ENCODE measurements at regions not wholly inside any gene's neighbourhood (a gene's known extent, or its start where the extent isn't known, plus 50 kb on each side); places are given as distances from the start of the nearest gene placed in this dataset.
A peak's percentile ranks its signal among the peaks of the same experiment; 100 is the strongest.

DNA sequence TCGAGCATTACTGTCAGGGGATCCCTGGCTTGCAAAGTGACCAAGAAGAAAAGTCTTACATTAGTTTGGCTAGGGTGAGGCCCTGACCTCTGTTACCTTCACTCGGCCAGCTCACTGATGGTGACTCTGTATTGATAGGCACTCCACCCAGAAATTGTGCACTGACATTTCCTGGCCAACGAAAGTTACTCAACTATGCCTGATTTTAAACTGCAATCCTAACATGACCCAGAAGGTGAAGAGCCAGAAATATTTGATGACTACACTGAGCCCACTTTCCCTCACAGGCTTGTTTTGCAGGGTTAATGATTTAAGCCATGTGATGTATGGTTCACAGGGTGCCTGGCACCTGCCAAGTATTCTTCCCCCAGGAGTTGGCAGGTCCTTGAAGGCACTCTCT is 208.2 kb upstream of the MAF start:
- no peak for DNase-seq

DNA sequence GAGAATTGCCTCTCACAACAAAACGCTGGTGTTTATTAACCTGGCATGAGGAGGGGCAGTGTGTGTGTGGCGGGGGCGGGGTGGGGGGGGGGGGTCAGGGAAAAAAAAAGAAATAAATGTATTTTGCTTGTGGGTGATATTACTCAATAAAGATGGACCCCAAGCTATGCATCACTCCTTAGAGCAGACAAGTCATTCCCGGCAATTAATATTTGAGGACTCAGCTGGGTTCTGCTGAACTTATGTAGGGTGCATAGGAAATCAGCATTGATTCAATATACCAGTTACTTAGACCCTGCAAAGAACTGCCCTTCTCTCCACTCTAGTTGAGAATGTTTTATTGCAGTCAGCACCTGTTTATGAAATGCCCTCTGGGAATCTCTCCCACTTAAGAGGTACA is 206.2 kb upstream of the MAF start:
- no peak for DNase-seq

DNA sequence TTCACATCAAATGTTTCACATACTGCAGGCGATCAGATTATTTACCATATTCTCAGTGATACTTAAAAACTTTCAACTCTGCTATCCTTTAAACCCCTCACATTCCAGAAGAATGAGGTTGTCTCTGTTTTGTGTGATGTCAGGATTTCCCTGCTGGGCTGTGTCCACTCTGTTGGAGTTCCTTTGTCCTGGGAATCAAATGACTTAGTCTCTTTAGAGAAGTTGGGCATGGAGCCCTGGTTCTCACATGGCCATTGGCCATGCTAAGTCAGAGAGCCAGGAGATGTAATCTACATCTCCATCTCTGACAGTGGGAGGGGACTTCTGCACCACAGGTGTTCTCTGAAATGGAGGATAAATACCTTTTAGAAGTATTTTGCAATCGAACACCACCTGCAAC is 205.1 kb upstream of the MAF start:
- DNase-seq: no peak

DNA sequence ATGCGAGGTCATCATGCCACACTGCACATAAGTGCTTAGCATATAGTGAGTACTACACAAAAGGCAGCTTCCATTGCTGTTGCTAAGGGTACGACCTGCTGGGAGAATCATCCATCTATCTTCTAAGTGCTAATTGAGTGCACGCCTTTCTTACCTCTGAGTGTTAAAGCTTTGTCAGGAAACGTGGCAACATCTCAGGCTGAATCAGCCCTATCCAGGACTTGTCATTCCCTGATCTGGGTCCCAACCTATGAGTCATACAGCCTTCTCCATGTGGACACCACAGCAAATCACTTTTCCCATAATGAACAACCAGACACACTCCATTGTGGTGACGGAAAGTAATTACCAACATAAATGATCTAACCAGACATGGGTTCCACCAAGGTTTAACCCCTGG is 201.1 kb upstream of the MAF start:
- DNase-seq: no peak

DNA sequence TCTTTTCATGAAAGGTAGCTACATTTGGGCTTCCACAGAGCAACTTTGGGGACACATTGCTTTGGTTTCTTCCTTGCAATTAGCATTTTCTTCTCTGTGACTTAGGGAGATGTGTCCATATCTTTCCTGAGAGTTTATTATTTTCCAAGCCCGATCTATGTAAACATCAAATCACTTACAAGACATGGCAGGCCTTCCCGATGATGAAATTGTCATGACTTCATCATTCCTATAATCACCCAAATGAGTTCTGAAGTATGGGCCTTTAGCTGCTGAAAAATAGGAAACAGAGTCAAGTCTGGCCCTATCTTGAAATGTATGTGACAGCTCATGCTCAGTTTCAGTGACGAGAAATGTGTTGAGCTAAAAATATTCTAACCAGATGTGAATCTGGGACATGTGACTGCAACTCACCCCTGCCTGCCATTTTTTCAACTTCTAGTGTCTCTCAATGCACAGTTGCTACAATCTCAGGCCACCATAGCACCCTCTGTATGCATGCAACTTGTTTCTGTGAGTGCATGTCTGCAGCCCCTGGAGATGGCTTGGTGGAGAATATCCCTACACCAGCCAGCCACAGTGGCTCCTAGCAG is 199.6 kb upstream of the MAF start:
- DNase-seq: no peak

DNA sequence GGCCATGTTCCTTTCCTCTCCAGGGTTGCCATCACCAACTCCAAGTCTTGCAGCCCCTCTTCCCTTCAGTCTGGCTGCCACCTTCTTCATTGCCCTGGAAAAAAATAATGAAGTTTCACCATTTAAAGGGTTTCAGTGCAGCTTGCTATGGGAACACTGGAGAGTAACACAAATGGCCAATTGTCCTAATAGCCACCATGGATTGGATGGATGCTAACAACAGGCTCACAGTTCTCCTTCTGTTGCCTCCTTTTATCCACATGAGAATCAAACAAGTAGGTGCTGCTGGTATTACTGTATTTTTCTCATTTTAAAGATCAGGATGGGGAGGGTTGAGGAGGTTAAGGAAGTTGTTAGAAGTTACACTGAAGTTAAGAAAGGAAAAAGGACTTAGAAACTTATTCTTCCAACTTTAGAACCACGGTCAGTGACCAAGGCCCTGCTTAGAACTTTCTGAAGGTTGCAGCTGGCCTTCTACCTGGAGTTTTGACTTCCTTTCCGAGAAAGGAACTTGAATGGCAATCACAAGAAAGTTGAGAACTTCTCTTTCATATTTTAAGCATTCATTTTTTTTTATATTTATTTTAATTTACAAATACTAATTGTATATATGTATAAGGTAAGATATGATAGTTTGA is 198.0 kb upstream of the MAF start:
- DNase-seq: no peak

DNA sequence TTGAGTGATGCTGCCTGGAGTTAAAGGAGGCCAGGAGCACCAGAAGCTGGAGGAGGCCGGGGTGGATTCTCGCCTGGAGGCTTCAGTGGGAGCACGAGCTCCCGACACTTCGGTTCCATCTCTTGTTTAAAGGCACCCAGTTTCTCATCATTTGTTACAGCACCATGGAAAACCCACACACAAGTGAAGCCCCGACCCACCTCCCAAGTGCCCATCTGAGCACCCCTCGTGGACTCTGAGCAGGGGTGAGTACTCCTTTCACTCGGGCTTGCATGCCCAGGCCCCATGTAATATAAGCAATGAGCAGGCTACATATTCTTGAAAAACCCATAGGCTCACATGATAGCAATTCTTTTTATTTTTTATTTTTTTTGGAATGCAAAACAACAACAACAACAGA is 196.9 kb upstream of the MAF start:
- no peak for DNase-seq

DNA sequence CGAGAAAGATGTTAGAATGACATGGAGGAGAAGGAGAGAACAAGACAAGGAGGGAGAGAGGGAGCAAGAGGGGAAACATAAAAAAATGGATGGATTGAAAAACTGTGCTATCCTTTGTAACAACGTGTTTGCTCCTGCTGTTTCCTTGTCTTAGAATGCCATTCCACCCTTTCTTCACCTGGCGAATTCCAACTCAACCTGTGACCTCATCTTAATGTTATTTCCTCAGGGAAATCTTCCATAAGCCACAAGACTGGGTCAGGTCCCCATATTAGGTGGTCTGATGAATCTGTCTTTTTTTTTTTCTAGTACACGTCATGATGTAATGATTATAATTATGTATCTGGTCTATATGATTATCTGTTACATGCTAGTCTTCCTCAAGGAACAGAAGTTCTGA is 195.0 kb upstream of the MAF start:
- no peak for DNase-seq

DNA sequence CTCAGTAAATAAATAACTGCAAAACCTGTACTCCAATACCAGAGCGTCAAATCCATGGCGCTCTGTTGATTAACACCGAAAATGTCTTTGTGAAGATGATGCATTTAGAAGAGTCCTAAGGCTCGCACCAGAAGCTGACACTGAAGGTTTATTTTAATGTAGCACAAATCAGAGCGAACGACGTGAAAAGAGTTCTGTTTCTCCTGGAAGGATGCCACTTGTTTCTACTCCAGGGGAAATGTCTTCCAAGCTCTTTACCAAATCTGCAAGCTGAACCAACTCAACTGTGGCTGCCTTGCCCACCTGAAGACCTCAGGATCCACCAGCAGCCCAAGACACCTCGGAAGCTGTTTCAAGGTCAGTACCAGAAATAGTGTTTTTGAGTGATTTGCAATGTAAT is 194.4 kb upstream of the MAF start:
- DNase-seq: no peak

DNA sequence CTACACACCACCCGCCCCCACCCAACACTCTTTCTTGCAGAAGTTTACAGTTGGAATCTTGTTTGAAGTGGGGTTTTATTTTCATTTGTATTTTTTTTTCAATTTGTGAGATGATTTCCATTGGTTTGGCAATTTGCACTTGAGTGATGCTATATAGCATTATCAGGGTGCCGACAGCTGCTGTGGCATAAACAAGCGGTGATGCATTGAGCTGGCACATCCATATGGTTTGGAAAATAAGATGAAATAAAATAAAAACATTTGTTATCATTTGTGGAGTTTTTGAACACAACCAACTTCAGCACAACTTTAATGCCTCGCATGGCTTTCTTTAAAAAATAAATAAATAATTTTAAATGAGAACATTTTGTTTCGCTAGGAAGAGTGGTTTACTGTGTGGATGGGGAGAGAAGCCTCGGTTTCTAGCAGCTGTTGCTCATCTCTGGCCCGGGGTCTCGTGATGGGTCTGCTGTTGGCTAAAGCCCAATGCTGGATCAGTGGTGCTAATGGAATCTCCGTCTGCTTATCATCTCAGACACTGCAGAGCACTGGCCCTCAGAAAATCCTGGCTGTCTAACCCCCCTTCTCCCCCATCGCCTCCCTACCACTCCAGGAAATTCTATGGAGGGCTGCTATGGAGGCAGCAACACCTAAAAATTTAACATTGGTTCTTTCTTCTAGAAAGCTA is 192.3 kb upstream of the MAF start:
- no peak for DNase-seq

DNA sequence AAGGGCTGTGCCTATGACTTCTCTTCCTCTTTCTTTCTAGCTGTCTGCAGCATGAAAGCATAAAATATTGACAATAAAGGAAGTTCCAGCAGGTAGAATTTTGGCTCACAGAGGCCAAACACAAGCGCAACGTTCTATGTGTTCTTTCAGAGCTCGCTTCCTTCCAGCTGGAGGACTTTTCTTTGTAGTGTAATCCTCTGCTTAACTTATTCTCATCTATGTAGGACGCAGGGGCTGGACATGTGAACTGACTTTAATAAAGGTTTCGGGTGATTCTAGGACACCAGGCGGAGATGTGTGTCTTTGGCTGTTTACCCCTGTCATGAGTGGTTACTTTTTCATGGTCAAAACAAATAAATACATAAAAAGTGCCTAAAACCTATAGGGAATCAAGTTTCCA is 191.5 kb upstream of the MAF start:
- no peak for DNase-seq

DNA sequence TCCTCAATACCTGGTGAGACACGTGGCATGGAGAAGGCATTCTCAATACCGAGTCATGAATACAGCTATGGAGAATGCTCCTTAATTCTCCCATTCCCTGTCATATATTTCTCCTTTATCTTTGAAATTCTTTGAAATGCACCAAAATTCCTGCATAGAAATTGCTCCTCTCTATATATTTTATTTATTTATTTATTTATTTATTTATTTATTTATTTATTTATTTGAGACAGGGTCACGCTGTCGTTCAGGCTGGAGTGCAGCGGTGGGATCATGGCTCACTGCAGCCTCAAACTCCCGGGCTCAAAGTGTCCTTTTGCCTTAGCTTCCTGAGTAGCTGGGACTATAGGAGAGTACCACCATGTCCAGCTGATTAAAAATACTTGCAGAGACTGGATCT is 190.3 kb upstream of the MAF start:
- DNase-seq: no peak

DNA sequence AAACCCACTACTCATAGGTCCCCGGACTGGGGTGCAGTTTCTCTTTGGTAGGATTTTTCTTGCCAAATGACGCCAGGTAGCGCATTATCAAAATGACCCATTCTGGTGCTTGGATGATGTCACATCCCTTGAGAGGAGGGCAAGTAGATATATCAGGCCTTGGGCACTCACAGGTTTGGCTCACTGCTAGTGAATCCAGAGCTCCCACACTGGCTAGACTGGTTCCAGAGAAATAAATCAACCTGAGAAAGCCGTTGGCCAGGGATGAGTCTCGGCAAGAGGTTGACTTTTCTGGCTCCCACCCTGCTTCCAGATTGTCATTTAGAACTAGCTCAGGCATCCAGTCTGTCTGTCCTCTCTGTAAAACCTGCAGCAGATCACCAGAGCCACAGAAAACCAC is 188.4 kb upstream of the MAF start:
- no peak for DNase-seq

DNA sequence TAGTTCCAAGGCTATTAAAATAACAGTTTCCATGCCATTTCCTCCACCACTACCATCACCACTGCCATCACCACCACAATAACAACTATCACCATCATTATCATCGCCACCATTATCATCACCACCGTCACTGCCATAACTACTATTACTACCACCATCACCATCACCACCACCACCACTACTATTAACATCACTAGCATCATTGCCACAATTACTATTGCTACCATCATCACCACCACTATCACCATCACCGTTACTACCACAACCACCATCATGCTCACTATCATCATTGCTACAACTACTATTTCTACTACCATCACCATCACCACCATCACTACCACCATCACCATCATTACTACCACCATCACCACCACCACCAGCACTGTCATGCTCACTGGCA is 185.9 kb upstream of the MAF start:
- DNase-seq: no peak

DNA sequence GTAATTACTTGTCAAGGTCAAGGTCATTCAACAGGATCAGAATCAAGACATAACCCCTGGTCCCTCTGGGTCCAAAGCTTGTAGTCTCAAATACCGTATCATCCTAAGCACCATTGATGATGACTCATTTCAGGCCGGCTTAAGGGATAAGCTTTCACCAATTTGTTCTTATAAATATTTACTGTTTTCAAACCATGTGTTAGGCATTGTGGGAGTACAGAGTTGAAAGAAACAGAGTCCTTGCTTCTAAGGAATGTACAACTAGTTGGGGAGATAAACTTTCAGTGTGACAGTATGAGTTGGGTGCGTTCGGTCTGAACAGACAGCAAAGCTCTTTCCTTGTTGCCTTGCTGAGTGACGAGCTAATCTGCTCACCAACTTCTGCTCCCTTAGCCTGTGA is 183.5 kb upstream of the MAF start:
- no peak for DNase-seq

DNA sequence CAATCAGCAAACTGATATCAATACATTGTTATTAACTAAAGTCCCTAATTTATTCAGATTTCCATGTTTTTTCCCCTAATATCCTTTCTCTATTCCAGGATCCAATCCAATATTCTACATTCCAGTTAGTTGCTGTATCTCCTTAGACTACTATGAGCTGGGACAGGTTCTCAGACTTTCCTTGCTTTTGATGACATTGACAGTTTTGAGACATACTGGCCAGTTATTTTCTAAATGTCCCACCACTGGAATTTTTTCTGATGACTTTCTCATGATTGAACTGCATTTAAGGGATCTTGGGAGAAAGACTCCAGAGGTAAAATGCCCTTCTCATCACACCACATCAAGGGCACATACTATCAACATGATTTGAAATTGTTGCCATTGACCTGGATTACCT is 177.1 kb upstream of the MAF start:
- no peak for DNase-seq

DNA sequence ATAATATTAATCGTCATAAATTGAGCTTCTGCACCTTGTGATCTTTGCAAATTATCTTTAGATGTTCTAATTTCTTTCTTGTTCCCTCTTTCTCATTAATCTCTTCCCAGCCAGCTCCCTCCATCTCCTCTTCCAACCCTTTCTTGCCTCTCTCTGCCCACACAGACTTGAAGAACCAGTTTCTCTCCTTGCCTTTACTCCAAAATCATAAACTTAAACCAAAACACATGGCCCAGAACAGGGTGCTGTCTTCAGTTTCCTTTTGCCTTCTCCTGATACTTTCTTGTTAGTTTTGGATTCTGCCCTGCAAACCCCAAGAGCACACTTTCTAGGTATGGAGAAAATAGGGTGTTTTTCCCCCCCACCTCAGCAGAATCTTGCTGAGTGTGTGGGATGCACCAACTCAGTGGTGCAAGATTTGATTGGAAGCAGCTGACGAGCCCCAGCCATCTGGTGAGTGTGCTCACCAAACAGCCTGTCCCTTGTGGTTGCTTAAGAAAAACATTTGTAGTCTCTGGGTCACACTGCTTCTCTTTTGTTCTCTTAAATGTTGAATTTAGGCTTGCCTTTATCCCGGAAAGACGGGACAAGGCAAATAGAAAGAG is 175.8 kb upstream of the MAF start:
- no peak for DNase-seq

DNA sequence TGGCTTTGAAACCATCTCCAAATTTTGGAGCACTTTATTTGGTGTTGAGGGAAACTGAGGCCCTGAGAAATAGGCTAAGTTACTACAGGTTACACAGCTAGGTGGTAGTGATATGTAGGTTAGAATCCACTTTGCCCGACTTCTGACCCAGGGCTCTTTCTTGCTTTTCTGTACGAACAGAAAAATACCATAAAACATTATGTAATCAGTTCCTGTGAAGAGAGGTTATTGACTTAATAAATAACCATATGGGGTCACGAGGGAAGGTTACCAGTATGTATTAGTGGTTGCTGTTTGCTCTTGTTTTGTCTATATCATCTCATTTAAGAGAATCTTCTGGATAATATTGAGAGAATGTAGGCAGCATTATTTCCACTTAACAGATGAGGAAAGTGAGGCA is 172.2 kb upstream of the MAF start:
- no peak for DNase-seq

DNA sequence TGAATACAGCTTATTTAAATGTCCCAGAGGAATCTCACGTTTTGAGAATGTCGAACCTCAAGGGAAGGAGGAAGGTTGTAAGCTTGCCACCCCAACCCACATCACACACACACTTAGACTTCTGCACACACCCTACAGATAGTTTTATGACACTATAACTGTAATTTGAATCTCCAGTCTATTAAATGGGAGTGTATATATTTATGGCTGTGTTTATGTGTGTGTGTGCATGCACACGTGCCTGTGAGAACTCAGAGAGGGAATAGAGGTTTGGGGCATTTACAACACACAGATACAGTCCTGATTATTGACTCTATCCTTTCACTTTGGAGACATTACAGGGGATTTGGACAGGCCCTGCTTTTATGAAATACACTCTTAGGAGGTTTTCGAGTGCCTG is 171.5 kb upstream of the MAF start:
- DNase-seq: no peak

DNA sequence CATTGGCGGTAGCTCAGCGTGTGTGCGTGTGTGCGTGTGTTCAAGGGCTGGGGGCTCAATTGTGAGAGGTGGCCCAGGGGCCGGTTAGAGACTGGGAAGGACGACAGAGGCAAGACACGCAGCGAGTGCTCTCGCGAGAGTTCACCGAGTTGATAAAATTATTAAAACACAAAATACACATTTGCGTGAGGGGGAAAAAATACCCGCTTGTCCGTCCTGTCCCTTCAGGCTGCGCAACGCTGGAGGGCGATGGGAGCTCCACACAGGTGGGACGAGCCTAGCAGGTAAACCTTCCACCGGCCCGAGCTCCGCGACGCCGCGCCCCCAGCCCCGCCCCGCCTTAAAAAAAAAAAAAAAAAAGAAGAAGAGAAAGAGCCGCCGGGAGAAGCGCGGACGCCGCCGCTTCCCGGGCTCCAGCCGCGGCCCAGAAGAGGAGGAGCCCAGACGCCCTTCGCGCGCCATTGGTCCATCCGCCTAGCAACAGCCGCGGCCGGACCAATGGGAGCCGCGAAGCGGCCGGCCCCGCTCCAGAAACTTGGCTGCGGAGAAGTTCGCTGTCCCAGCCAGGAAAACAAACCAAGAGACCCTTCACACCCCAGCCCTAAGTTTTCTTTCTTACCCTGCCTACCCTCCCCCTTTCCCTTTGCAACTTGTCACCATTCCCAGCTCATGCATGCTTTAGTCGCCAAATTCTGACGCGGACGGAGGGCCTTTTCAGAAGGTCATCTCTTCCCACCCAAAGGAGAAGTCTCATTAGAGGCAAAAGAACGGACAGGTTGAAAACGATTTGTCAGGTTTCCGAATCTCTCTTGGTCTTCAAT is 169.9 kb upstream of the MAF start:
- DNase-seq: peak; percentile 52 to 58

DNA sequence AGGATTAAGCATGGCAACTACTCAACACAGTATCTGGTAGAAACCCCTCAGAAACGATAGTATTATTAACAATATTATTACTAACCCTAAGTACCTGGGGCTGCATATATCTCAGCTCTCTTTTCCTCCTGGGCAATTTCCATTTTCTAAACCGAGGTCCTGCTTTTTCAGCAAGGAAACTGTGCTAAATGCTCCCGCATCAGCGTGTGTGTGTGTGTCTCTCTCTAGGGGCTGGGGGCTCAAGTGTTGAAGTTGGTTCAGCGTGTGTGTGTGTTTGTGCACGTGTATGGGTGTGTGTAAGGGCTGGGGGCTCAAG is 169.3 kb upstream of the MAF start:
- DNase-seq: no peak

DNA sequence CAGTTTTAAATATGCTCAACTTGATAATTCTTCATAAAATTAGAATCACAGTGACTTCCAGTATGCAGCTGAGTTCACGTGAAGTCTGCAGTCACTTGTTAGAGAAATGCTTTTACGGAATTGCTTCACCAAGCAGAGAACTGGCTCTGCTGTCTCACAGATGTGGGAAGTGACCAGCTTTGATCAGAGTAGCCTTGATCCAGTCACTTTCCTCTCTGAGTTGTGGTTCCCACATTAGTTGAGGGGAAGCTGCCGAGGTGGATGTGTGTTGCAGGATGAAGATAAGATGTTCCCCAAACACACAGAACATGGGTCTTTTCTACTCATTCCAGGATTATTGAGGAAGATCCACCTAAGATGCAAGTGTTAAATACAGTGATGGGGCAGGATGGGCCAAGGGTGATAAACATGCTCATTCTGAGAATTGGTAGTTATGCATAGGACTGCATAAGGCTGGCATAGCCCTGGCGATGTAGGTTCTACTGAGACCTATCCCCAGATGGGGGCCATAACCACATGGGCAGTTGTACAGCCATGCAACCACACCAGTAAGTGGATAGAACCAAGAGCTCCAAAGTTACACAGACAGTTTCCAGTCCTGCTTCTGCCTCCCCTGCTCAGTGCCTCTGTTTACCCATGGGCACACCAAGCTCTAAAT is 168.9 kb upstream of the MAF start:
- DNase-seq: no peak

DNA sequence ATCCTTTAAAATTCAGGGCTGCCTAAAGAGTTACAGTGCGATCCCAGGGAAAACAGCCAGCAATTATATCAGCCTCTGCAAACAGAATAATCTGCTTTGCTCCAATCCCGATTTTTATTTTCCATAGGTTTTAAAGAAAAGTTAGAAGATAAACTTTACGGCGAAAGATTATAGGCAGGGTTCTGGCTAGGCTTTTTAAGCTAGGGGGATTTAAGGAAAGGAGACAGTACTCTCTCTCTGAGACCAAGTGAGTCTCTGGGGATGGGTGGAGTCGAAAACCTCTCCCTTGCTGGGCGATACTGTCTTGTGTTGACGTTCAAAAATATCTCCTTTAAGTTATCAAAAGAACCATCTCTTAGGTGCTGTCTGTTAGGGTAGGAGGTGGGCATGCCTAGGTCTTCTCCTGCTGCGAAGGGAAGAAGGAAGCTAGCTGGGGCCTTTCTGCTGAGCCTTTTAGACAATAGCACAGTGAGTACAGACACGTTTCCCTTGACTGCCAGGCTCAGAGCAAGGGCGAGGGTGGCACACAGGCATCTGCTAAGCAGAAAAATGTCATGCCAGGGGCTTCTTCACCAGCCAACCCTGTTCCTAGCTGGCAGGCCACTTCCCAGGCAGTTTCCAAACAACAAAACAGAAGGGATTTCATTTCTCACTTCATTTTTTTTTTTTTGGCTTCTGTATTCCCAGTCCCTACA is 167.9 kb upstream of the MAF start:
- no peak for DNase-seq
